GM23338 (cell line): ENCODE measurements at regions not wholly inside any gene's neighbourhood (a gene's known extent, or its start where the extent isn't known, plus 50 kb on each side); places are given as distances from the start of the nearest gene placed in this dataset.

Experiments
- ATAC-seq: fragments of 200-7000 bp; cut with Tn5 transposase; 3 replicates; pipeline ENCODE4 v1.9.1; 2020
- DNase-seq: peaks from one replicate; pipeline ENCODE4 v3.0.0-alpha.2; 2015; ENCODE audit warnings: low spot score
- H2AFZ ChIP-seq: fragments of 200-600 bp; sonication (generic); 2 replicates; pipeline ENCODE4 v1.8.0; 2016; ENCODE audit warnings: antibody characterized with exemption, mild to moderate bottlenecking, moderate library complexity
- H3F3A ChIP-seq: fragments of 200-600 bp; sonication (generic); replicated peaks from 2 replicates; pipeline ENCODE4 v1.8.0; 2017; ENCODE audit warnings: antibody characterized with exemption, mixed run types, low read depth
- H3K27ac ChIP-seq: fragments of 200-600 bp; sonication (generic); 2 replicates; pipeline ENCODE4 v1.6.1; 2016; ENCODE audit warnings: low read depth
- H3K27me3 ChIP-seq: fragments of 200-600 bp; sonication (generic); 2 replicates; pipeline ENCODE4 v1.8.0; 2016; ENCODE audit warnings: mild to moderate bottlenecking, mixed run types, moderate library complexity; ENCODE audit not compliant: insufficient read depth
- H3K36me3 ChIP-seq: fragments of 200-600 bp; sonication (generic); 2 replicates; pipeline ENCODE4 v1.8.0; 2016; ENCODE audit warnings: mild to moderate bottlenecking; ENCODE audit not compliant: insufficient read depth
- H3K4me1 ChIP-seq: fragments of 200-600 bp; sonication (generic); 2 replicates; pipeline ENCODE4 v1.8.0; 2016; ENCODE audit warnings: mild to moderate bottlenecking, moderate library complexity; ENCODE audit not compliant: insufficient read depth
- H3K4me2 ChIP-seq: fragments of 200-600 bp; sonication (generic); 2 replicates; pipeline ENCODE4 v1.7.1; 2017; ENCODE audit warnings: mixed run types
- H3K4me3 ChIP-seq: fragments of 200-600 bp; sonication (generic); 2 replicates; pipeline ENCODE4 v1.6.1; 2016; ENCODE audit warnings: mixed run types
- H3K79me2 ChIP-seq: fragments of 200-600 bp; sonication (generic); replicated peaks from 2 replicates; pipeline ENCODE4 v1.8.0; 2017; ENCODE audit warnings: mild to moderate bottlenecking; ENCODE audit not compliant: insufficient read depth
- H3K9me2 ChIP-seq: fragments of 200-600 bp; sonication (generic); 2 replicates; pipeline ENCODE4 v1.8.0; 2017; ENCODE audit not compliant: insufficient read depth
- H4K20me1 ChIP-seq: fragments of 200-600 bp; sonication (generic); replicated peaks from 2 replicates; pipeline ENCODE4 v1.8.0; 2017; ENCODE audit warnings: mild to moderate bottlenecking; ENCODE audit not compliant: insufficient read depth
- H3K27ac Mint-ChIP-seq: 2 replicates; pipeline ENCODE4 v1.8.0; 2020; ENCODE audit warnings: inconsistent platforms, mild to moderate bottlenecking, moderate library complexity, mixed read lengths
- H3K27me3 Mint-ChIP-seq: 3 replicates; pipeline ENCODE4 v1.8.0; 2022; ENCODE audit warnings: low read depth, mild to moderate bottlenecking, moderate library complexity, mixed read lengths, inconsistent platforms; ENCODE audit not compliant: insufficient read depth, poor library complexity
- H3K36me3 Mint-ChIP-seq: 3 replicates; pipeline ENCODE4 v1.8.0; 2021; ENCODE audit warnings: low read depth, mild to moderate bottlenecking, inconsistent platforms, moderate library complexity, mixed read lengths
- H3K4me1 Mint-ChIP-seq: 3 replicates; pipeline ENCODE4 v1.8.0; 2020; ENCODE audit warnings: mild to moderate bottlenecking, inconsistent platforms, mixed read lengths
- H3K4me3 Mint-ChIP-seq: 3 replicates; pipeline ENCODE4 v1.8.0; 2021; ENCODE audit warnings: moderate library complexity, mild to moderate bottlenecking, inconsistent platforms, mixed read lengths
- H3K9me3 Mint-ChIP-seq: 3 replicates; pipeline ENCODE4 v1.8.0; 2020; ENCODE audit warnings: moderate library complexity, mild to moderate bottlenecking, inconsistent platforms, mixed read lengths
- CREB1 ChIP-seq: fragments of 250-450 bp; sonication (Bioruptor Pico); IDR thresholded peaks from 2 replicates; pipeline ENCODE4 v1.5.0; 2020; ENCODE audit warnings: low read depth, mild to moderate bottlenecking, moderate library complexity
- CTCF ChIP-seq, 2 experiments: fragments of 200-600 bp in 1 of 2; sonication (generic) in 1 of 2; conservative IDR thresholded peaks; 2 replicates each; pipeline versions ENCODE4 v1.5.1 to v1.6.1; 2016 to 2017; ENCODE audit warnings: antibody characterized with exemption in 2 of 2, low read depth in 2 of 2, mild to moderate bottlenecking in 2 of 2, moderate library complexity in 1 of 2
- ETS1 ChIP-seq: IDR thresholded peaks from 2 replicates; pipeline ENCODE4 v1.6.1; 2016; ENCODE audit warnings: antibody characterized with exemption
- EZH2 ChIP-seq: fragments of 200-600 bp; sonication (generic); IDR thresholded peaks from one replicate; pipeline ENCODE4 v1.8.0; 2017; ENCODE audit warnings: antibody characterized with exemption, mild to moderate bottlenecking, low read depth; ENCODE audit not compliant: unreplicated experiment
- EZH2phosphoT487 ChIP-seq: fragments of 200-600 bp; sonication (generic); IDR thresholded peaks from one replicate; pipeline ENCODE4 v1.8.1; 2018; ENCODE audit warnings: antibody characterized with exemption; ENCODE audit not compliant: unreplicated experiment
- JUNB ChIP-seq: IDR thresholded peaks from one replicate; pipeline ENCODE4 v1.6.1; 2016; ENCODE audit warnings: antibody characterized with exemption; ENCODE audit not compliant: unreplicated experiment
- NANOG ChIP-seq: IDR thresholded peaks from 2 replicates; pipeline ENCODE4 v1.6.1; 2016; ENCODE audit warnings: antibody characterized with exemption, borderline replicate concordance
- POLR2AphosphoS5 ChIP-seq: IDR thresholded peaks from 2 replicates; pipeline ENCODE4 v1.6.1; 2016; ENCODE audit warnings: antibody characterized with exemption, low read depth
- REST ChIP-seq: IDR thresholded peaks from one replicate; pipeline ENCODE4 v1.6.1; 2018; ENCODE audit warnings: antibody characterized with exemption; ENCODE audit not compliant: unreplicated experiment
- STAT1 ChIP-seq: IDR thresholded peaks from one replicate; pipeline ENCODE4 v1.6.1; 2016; ENCODE audit warnings: antibody characterized with exemption; ENCODE audit not compliant: unreplicated experiment
- ZNF114 ChIP-seq: fragments of 250-450 bp; sonication (Bioruptor Pico); IDR thresholded peaks from 2 replicates; pipeline ENCODE4 v1.5.0; 2020; ENCODE audit warnings: mild to moderate bottlenecking, moderate library complexity
- ZNF331 ChIP-seq: fragments of 250-450 bp; sonication (Bioruptor Pico); IDR thresholded peaks from 2 replicates; pipeline ENCODE4 v1.5.0; 2020; ENCODE audit warnings: low read depth, mild to moderate bottlenecking, moderate library complexity
- ZNF462 ChIP-seq: fragments of 250-450 bp; sonication (Bioruptor Pico); IDR thresholded peaks from 2 replicates; pipeline ENCODE4 v1.5.0; 2020; ENCODE audit warnings: mild to moderate bottlenecking, moderate library complexity

- TF ChIP-seq ETS1, result no peak
- TF ChIP-seq ZNF331, result no peak
- no peak for TF ChIP-seq POLR2AphosphoS5
- TF ChIP-seq NANOG, result no peak
- TF ChIP-seq JUNB, result no peak
- TF ChIP-seq CREB1 (CRISPR knock-in tag), result no peak
- no peak for TF ChIP-seq EZH2phosphoT487
- no peak for TF ChIP-seq EZH2
- no peak for TF ChIP-seq ZNF114
- no peak for TF ChIP-seq ZNF462 (CRISPR knock-in tag)
- TF ChIP-seq STAT1, result no peak
- no peak for TF ChIP-seq REST
- no peak for TF ChIP-seq CTCF (conservative IDR thresholded peaks at IDR 0.05; ENCODE audit: low read depth in 2 of 2)
- no peaks in the 10 kb centered on the region; the same call in 2 of the 3 replicates for H3K4me1 Mint-ChIP-seq
- peaks cover 24% of the 10 kb centered on the region for H3K9me3 Mint-ChIP-seq
- H3K36me3 ChIP-seq, result no peaks in the 10 kb centered on the region
- no peak overlapping the region for H3K4me2 ChIP-seq
- H3K9me2 ChIP-seq, result peaks cover 5% of the 10 kb centered on the region; the same call in 1 of the 2 replicates
- no peak overlapping the region for H3K4me3 ChIP-seq
- peaks cover 38% of the 10 kb centered on the region for H3K36me3 Mint-ChIP-seq
- no peak overlapping the region for H3K4me3 Mint-ChIP-seq
- no peaks in the 10 kb centered on the region for H4K20me1 ChIP-seq
- H3K27ac Mint-ChIP-seq, result no peak overlapping the region
- no peak for ATAC-seq
- no peak overlapping the region for H3K27ac ChIP-seq
- no peaks in the 10 kb centered on the region for H3K79me2 ChIP-seq
- H3F3A ChIP-seq, result no peaks in the 10 kb centered on the region
- no peaks in the 10 kb centered on the region for H3K27me3 ChIP-seq
- DNase-seq, result no peak
- no peak overlapping the region for H2AFZ ChIP-seq
- H3K27me3 Mint-ChIP-seq, result peaks cover 7% of the 10 kb centered on the region
- peaks cover 6% of the 10 kb centered on the region; the same call in 1 of the 2 replicates for H3K4me1 ChIP-seq
These were observed 118.3 kb downstream of the AKR1D1 start for GRCh38 chr7:138194567-138194966.
